ENCODE measurements at regions not wholly inside any gene's neighbourhood (a gene's known extent, or its start where the extent isn't known, plus 50 kb on each side); places are given as distances from the start of the nearest gene placed in this dataset.

GRCh38 chr7:84823530-84823929 lies 363.3 kb downstream of the SEMA3D start:
- Histone ChIP-seq H3K4me2 (ENCODE audit: low read length) (no peak overlapping the region), H3K4me1 (ENCODE audit: control insufficient read depth in 1 of 2, insufficient read depth in 2 of 2, low read length in 2 of 2) (no peaks in the 10 kb centered on the region), H3K36me3 (ENCODE audit: control insufficient read depth in 1 of 2, insufficient read depth in 2 of 2, low read length in 2 of 2) (no peaks in the 10 kb centered on the region), H3K27me3 (ENCODE audit: insufficient read depth, low read length) (no peaks in the 10 kb centered on the region), H3K9me3 (ENCODE audit: control insufficient read depth in 1 of 2, insufficient read depth in 1 of 2, low read depth in 1 of 2, low read length in 2 of 2) (no peaks in the 10 kb centered on the region), H2AFZ (ENCODE audit: low read depth, low read length, poor library complexity, severe bottlenecking) (no peak overlapping the region), H3K9ac (ENCODE audit: low read length) (no peak overlapping the region), H3K9me2 (ENCODE audit: insufficient read depth) (no peaks in the 10 kb centered on the region), H4K20me1 (ENCODE audit: insufficient read depth) (no peaks in the 10 kb centered on the region), H3K27ac (ENCODE audit: low read depth, low read length) (no peak overlapping the region), H3K4me3 (replicated peaks in 1 of 2; ENCODE audit: low read depth in 1 of 2, low read length in 2 of 2) (no peak overlapping the region), H3K79me2 (ENCODE audit: insufficient read depth, low read length) (no peaks in the 10 kb centered on the region)
- TF ChIP-seq JUND (IDR thresholded peaks at IDR 0.05): no peak
- TF ChIP-seq SRF (IDR thresholded peaks at IDR 0.05; ENCODE audit: low read depth): no peak
- no peak for TF ChIP-seq POLR2A (IDR thresholded peaks at IDR 0.05; ENCODE audit: borderline replicate concordance, extremely low read depth, insufficient read depth, insufficient read length)
- no peak for TF ChIP-seq CEBPB (IDR thresholded peaks at IDR 0.05; ENCODE audit: low read depth)
- TF ChIP-seq POLR2AphosphoS5 (IDR thresholded peaks at IDR 0.05; ENCODE audit: low read depth, low read length): no peak
- TF ChIP-seq MAX (IDR thresholded peaks at IDR 0.05): no peak
- no peak for TF ChIP-seq SIN3A (IDR thresholded peaks at IDR 0.05; ENCODE audit: low read depth)
- no peak for TF ChIP-seq ZNF274 (IDR thresholded peaks at IDR 0.05; ENCODE audit: low read depth, low read length)
- no peak for TF ChIP-seq YY1 (IDR thresholded peaks at IDR 0.05; ENCODE audit: extremely low read depth, insufficient replicate concordance, low read depth, low read length)
- no peak for TF ChIP-seq FOSL1 (IDR thresholded peaks at IDR 0.05; ENCODE audit: low read depth)
- RAD21 ChIA-PET (ENCODE audit: low non-redundant PET in 1 of 2, low total read pairs in 2 of 2, uncharacterized antibody in 2 of 2, unreplicated experiment in 2 of 2): no interaction called here
- no TSS peak for BruUV-seq (replicated peaks)
- DNase-seq (ENCODE audit: low read depth, low spot score): no peak
- CTCF ChIA-PET: no interaction called here
- POLR2A ChIA-PET: no interaction called here
- no peak for ATAC-seq
- intact Hi-C loops (cut with micrococcal nuclease): no loop called here

- BruUV-seq (replicated peaks): no TSS peak
- H3K9me2 ChIP-seq (ENCODE audit: insufficient read depth): no peaks in the 10 kb centered on the region
- H3K79me2 ChIP-seq (ENCODE audit: insufficient read depth, low read length): no peaks in the 10 kb centered on the region
- DNase-seq (ENCODE audit: low read depth, low spot score) (no peak), ATAC-seq (no peak)
- H3K27ac ChIP-seq (ENCODE audit: low read depth, low read length): no peak overlapping the region
- RAD21 ChIA-PET (ENCODE audit: low non-redundant PET in 1 of 2, low total read pairs in 2 of 2, uncharacterized antibody in 2 of 2, unreplicated experiment in 2 of 2): no interaction called here
- no peaks in the 10 kb centered on the region for H3K4me1 ChIP-seq (ENCODE audit: control insufficient read depth in 1 of 2, insufficient read depth in 2 of 2, low read length in 2 of 2)
- no peaks in the 10 kb centered on the region for H3K9me3 ChIP-seq (ENCODE audit: control insufficient read depth in 1 of 2, insufficient read depth in 1 of 2, low read depth in 1 of 2, low read length in 2 of 2)
- POLR2A ChIA-PET: no interaction called here
- no peaks in the 10 kb centered on the region for H3K36me3 ChIP-seq (ENCODE audit: control insufficient read depth in 1 of 2, insufficient read depth in 2 of 2, low read length in 2 of 2)
- no peaks in the 10 kb centered on the region for H4K20me1 ChIP-seq (ENCODE audit: insufficient read depth)
- H3K27me3 ChIP-seq (ENCODE audit: insufficient read depth, low read length): no peaks in the 10 kb centered on the region
- CTCF ChIA-PET: no interaction called here
- H3K9ac ChIP-seq (ENCODE audit: low read length): no peak overlapping the region
- H3K4me3 ChIP-seq (replicated peaks in 1 of 2; ENCODE audit: low read depth in 1 of 2, low read length in 2 of 2): no peak overlapping the region
- H2AFZ ChIP-seq (ENCODE audit: low read depth, low read length, poor library complexity, severe bottlenecking): no peak overlapping the region
- H3K4me2 ChIP-seq (ENCODE audit: low read length): no peak overlapping the region
- intact Hi-C loops (cut with micrococcal nuclease): no loop called here
- TF ChIP-seq POLR2A (IDR thresholded peaks at IDR 0.05; ENCODE audit: borderline replicate concordance, extremely low read depth, insufficient read depth, insufficient read length): no peak
- no peak for TF ChIP-seq ZBTB33 (IDR thresholded peaks at IDR 0.05; ENCODE audit: extremely low read depth, insufficient replicate concordance, low read length)
- TF ChIP-seq FOSL1 (IDR thresholded peaks at IDR 0.05; ENCODE audit: low read depth): no peak
- TF ChIP-seq EGR1 (IDR thresholded peaks at IDR 0.05; ENCODE audit: low read depth): no peak
- TF ChIP-seq POLR2AphosphoS5 (IDR thresholded peaks at IDR 0.05; ENCODE audit: low read depth, low read length): no peak
- no peak for TF ChIP-seq ZFX (IDR thresholded peaks at IDR 0.05)
- no peak for TF ChIP-seq TCF7L2 (IDR thresholded peaks at IDR 0.05; ENCODE audit: borderline replicate concordance, extremely low read depth, insufficient read depth, insufficient read length)
- no peak for TF ChIP-seq CEBPB (IDR thresholded peaks at IDR 0.05; ENCODE audit: low read depth)
- no peak for TF ChIP-seq EZH2 (IDR thresholded peaks at IDR 0.05)
- no peak for TF ChIP-seq RAD21 (IDR thresholded peaks at IDR 0.05; ENCODE audit: low read depth)
- no peak for TF ChIP-seq CBX3 (IDR thresholded peaks at IDR 0.05; ENCODE audit: low read depth)
- TF ChIP-seq CTCF (IDR thresholded peaks at IDR 0.05 in 2 of 3, conservative IDR thresholded peaks at IDR 0.05 in 1 of 3; ENCODE audit: borderline replicate concordance in 1 of 3, insufficient read depth in 1 of 3, low read depth in 2 of 3, low read length in 2 of 3): no peak
- TF ChIP-seq ELF1 (IDR thresholded peaks at IDR 0.05; ENCODE audit: borderline replicate concordance, low read depth): no peak
These were observed 363.8 kb downstream of the SEMA3D start for GRCh38 chr7:84822941-84823510.

Data from HCT116 (cell line).